ENCODE measurements at regions not wholly inside any gene's neighbourhood (a gene's known extent, or its start where the extent isn't known, plus 50 kb on each side); places are given as distances from the start of the nearest gene placed in this dataset.

GRCh38 chr2:150293771-150294170, 193.7 kb downstream of the RND3 start:
- no peak for DNase-seq
- 82% methylated on average over 2 of the region's 4 CpGs for WGBS (ENCODE audit: insufficient coverage)
- Histone ChIP-seq H3K27me3 (ENCODE audit: control insufficient read depth, insufficient read depth, low read length) (no peaks in the 10 kb centered on the region), H3K9me3 (replicated peaks; ENCODE audit: control insufficient read depth, low read depth, low read length) (no peaks in the 10 kb centered on the region), H3K36me3 (ENCODE audit: control insufficient read depth, insufficient read depth, low read length) (no peaks in the 10 kb centered on the region), H3K27ac (ENCODE audit: low read length) (no peak overlapping the region), H3K4me1 (ENCODE audit: control insufficient read depth, insufficient read depth, low read length) (no peaks in the 10 kb centered on the region), H3K4me3 (ENCODE audit: low read length) (no peak overlapping the region)

GRCh38 chr2:150292807-150293206, 194.7 kb downstream of the RND3 start:
- DNase-seq = no peak
- Histone ChIP-seq H3K36me3 (ENCODE audit: control insufficient read depth, insufficient read depth, low read length) (no peaks in the 10 kb centered on the region), H3K4me3 (ENCODE audit: low read length) (no peak overlapping the region), H3K27ac (ENCODE audit: low read length) (no peak overlapping the region), H3K9me3 (replicated peaks; ENCODE audit: control insufficient read depth, low read depth, low read length) (no peaks in the 10 kb centered on the region), H3K4me1 (ENCODE audit: control insufficient read depth, insufficient read depth, low read length) (no peaks in the 10 kb centered on the region), H3K27me3 (ENCODE audit: control insufficient read depth, insufficient read depth, low read length) (no peaks in the 10 kb centered on the region)
- no CpG with 5 or more reads among the region's 1 CpG for WGBS (ENCODE audit: insufficient coverage)

- no peaks in the 10 kb centered on the region for H3K9me3 ChIP-seq (replicated peaks; ENCODE audit: control insufficient read depth, low read depth, low read length)
- no peak for DNase-seq
- H3K27me3 ChIP-seq (ENCODE audit: control insufficient read depth, insufficient read depth, low read length) = no peaks in the 10 kb centered on the region
- H3K4me3 ChIP-seq (ENCODE audit: low read length) = no peak overlapping the region
- 90% methylated on average over 1 of the region's 1 CpG for WGBS (ENCODE audit: insufficient coverage)
- H3K4me1 ChIP-seq (ENCODE audit: control insufficient read depth, insufficient read depth, low read length) = no peaks in the 10 kb centered on the region
- no peak overlapping the region for H3K27ac ChIP-seq (ENCODE audit: low read length)
- no peaks in the 10 kb centered on the region for H3K36me3 ChIP-seq (ENCODE audit: control insufficient read depth, insufficient read depth, low read length)
Observed at GRCh38 chr2:150292192-150292591, 195.3 kb downstream of the RND3 start.

- no peak for DNase-seq
- H3K36me3 ChIP-seq (ENCODE audit: control insufficient read depth, insufficient read depth, low read length) = no peaks in the 10 kb centered on the region
- 100% methylated on average over 2 of the region's 6 CpGs for WGBS (ENCODE audit: insufficient coverage)
- no peaks in the 10 kb centered on the region for H3K27me3 ChIP-seq (ENCODE audit: control insufficient read depth, insufficient read depth, low read length)
- peaks cover 14% of the 10 kb centered on the region for H3K4me1 ChIP-seq (ENCODE audit: control insufficient read depth, insufficient read depth, low read length)
- H3K9me3 ChIP-seq (replicated peaks; ENCODE audit: control insufficient read depth, low read depth, low read length) = no peaks in the 10 kb centered on the region
- no peak overlapping the region for H3K27ac ChIP-seq (ENCODE audit: low read length)
- no peak overlapping the region for H3K4me3 ChIP-seq (ENCODE audit: low read length)
Observed at GRCh38 chr2:150286730-150287362, 200.6 kb downstream of the RND3 start.

GRCh38 chr2:150284116-150284515, 203.4 kb downstream of the RND3 start:
- no peak overlapping the region for H3K4me3 ChIP-seq (ENCODE audit: low read length)
- no peaks in the 10 kb centered on the region for H3K27me3 ChIP-seq (ENCODE audit: control insufficient read depth, insufficient read depth, low read length)
- no peak for DNase-seq
- no peaks in the 10 kb centered on the region for H3K9me3 ChIP-seq (replicated peaks; ENCODE audit: control insufficient read depth, low read depth, low read length)
- no peaks in the 10 kb centered on the region for H3K36me3 ChIP-seq (ENCODE audit: control insufficient read depth, insufficient read depth, low read length)
- H3K27ac ChIP-seq (ENCODE audit: low read length) = no peak overlapping the region
- 71% methylated on average over 1 of the region's 2 CpGs for WGBS (ENCODE audit: insufficient coverage)
- peaks cover 21% of the 10 kb centered on the region for H3K4me1 ChIP-seq (ENCODE audit: control insufficient read depth, insufficient read depth, low read length)

GRCh38 chr2:150282771-150283371, 204.6 kb downstream of the RND3 start:
- Histone ChIP-seq H3K4me3 (ENCODE audit: low read length) (no peak overlapping the region), H3K27ac (ENCODE audit: low read length) (peak overlapping the region; percentile 71), H3K36me3 (ENCODE audit: control insufficient read depth, insufficient read depth, low read length) (no peaks in the 10 kb centered on the region), H3K27me3 (ENCODE audit: control insufficient read depth, insufficient read depth, low read length) (no peaks in the 10 kb centered on the region), H3K4me1 (ENCODE audit: control insufficient read depth, insufficient read depth, low read length) (peaks cover 22% of the 10 kb centered on the region), H3K9me3 (replicated peaks; ENCODE audit: control insufficient read depth, low read depth, low read length) (no peaks in the 10 kb centered on the region)
- DNase-seq = peak; percentile 78
- WGBS (ENCODE audit: insufficient coverage) = no CpG with 5 or more reads among the region's 2 CpGs

- H3K36me3 ChIP-seq (ENCODE audit: control insufficient read depth, insufficient read depth, low read length) = no peaks in the 10 kb centered on the region
- H3K27me3 ChIP-seq (ENCODE audit: control insufficient read depth, insufficient read depth, low read length) = no peaks in the 10 kb centered on the region
- H3K4me1 ChIP-seq (ENCODE audit: control insufficient read depth, insufficient read depth, low read length) = peaks cover 22% of the 10 kb centered on the region
- no peaks in the 10 kb centered on the region for H3K9me3 ChIP-seq (replicated peaks; ENCODE audit: control insufficient read depth, low read depth, low read length)
- DNase-seq = peak; percentile 92
- no peak overlapping the region for H3K4me3 ChIP-seq (ENCODE audit: low read length)
- 32% methylated on average over 4 of the region's 4 CpGs for WGBS (ENCODE audit: insufficient coverage)
- peak overlapping the region; percentile 71 for H3K27ac ChIP-seq (ENCODE audit: low read length)
Observed at GRCh38 chr2:150282357-150282756, 205.1 kb downstream of the RND3 start.

- Histone ChIP-seq H3K27ac (ENCODE audit: low read length) (peak overlapping the region; percentile 92), H3K4me1 (ENCODE audit: control insufficient read depth, insufficient read depth, low read length) (peaks cover 22% of the 10 kb centered on the region), H3K36me3 (ENCODE audit: control insufficient read depth, insufficient read depth, low read length) (no peaks in the 10 kb centered on the region), H3K4me3 (ENCODE audit: low read length) (no peak overlapping the region), H3K9me3 (replicated peaks; ENCODE audit: control insufficient read depth, low read depth, low read length) (peaks cover 10% of the 10 kb centered on the region), H3K27me3 (ENCODE audit: control insufficient read depth, insufficient read depth, low read length) (no peaks in the 10 kb centered on the region)
- WGBS (ENCODE audit: insufficient coverage) = no CpG with 5 or more reads among the region's 1 CpG
- DNase-seq = peak; percentile 99
Observed at GRCh38 chr2:150280231-150280630, 207.2 kb downstream of the RND3 start.

GRCh38 chr2:150279686-150280085, 207.8 kb downstream of the RND3 start:
- H3K4me1 ChIP-seq (ENCODE audit: control insufficient read depth, insufficient read depth, low read length) = peaks cover 22% of the 10 kb centered on the region
- WGBS (ENCODE audit: insufficient coverage) = no CpG with 5 or more reads among the region's 1 CpG
- peaks cover 10% of the 10 kb centered on the region for H3K9me3 ChIP-seq (replicated peaks; ENCODE audit: control insufficient read depth, low read depth, low read length)
- H3K4me3 ChIP-seq (ENCODE audit: low read length) = no peak overlapping the region
- no peaks in the 10 kb centered on the region for H3K27me3 ChIP-seq (ENCODE audit: control insufficient read depth, insufficient read depth, low read length)
- no peaks in the 10 kb centered on the region for H3K36me3 ChIP-seq (ENCODE audit: control insufficient read depth, insufficient read depth, low read length)
- peak; percentile 76 for DNase-seq
- H3K27ac ChIP-seq (ENCODE audit: low read length) = peak overlapping the region; percentile 92

- H3K4me1 ChIP-seq (ENCODE audit: control insufficient read depth, insufficient read depth, low read length) = peaks cover 7% of the 10 kb centered on the region
- no peak for DNase-seq
- no peaks in the 10 kb centered on the region for H3K36me3 ChIP-seq (ENCODE audit: control insufficient read depth, insufficient read depth, low read length)
- H3K9me3 ChIP-seq (replicated peaks; ENCODE audit: control insufficient read depth, low read depth, low read length) = peaks cover 10% of the 10 kb centered on the region
- WGBS (ENCODE audit: insufficient coverage) = no CpG with 5 or more reads among the region's 1 CpG
- H3K4me3 ChIP-seq (ENCODE audit: low read length) = no peak overlapping the region
- H3K27ac ChIP-seq (ENCODE audit: low read length) = no peak overlapping the region
- no peaks in the 10 kb centered on the region for H3K27me3 ChIP-seq (ENCODE audit: control insufficient read depth, insufficient read depth, low read length)
Observed at GRCh38 chr2:150276737-150277136, 210.7 kb downstream of the RND3 start.
